ENCODE measurements at regions not wholly inside any gene's neighbourhood (a gene's known extent, or its start where the extent isn't known, plus 50 kb on each side); places are given as distances from the start of the nearest gene placed in this dataset.

GRCh38 chrX:128294198-128294597, 242.0 kb upstream of the ACTRT1 start:
- Histone ChIP-seq H3F3A (ENCODE audit: insufficient read depth, low read length, poor library complexity, severe bottlenecking) (no peaks in the 10 kb centered on the region), H2AFZ (ENCODE audit: low read depth, low read length) (no peak overlapping the region), H4K20me1 (ENCODE audit: insufficient read depth) (no peaks in the 10 kb centered on the region), H3K4me2 (ENCODE audit: low read length) (no peak overlapping the region), H3K4me3 (ENCODE audit: low read length) (no peak overlapping the region), H3K9me2 (ENCODE audit: insufficient read depth, low read length) (no peaks in the 10 kb centered on the region), H3K36me3 (ENCODE audit: insufficient read depth, low read length) (no peaks in the 10 kb centered on the region), H3K27me3 (ENCODE audit: insufficient read depth, low read depth, low read length) (no peaks in the 10 kb centered on the region), H3K79me2 (replicated peaks; ENCODE audit: insufficient read depth, low read length) (no peaks in the 10 kb centered on the region), H3K9me3 (ENCODE audit: low read length) (no peaks in the 10 kb centered on the region), H3K9ac (ENCODE audit: low read length) (no peak overlapping the region), H3K27ac (ENCODE audit: low read length) (no peak overlapping the region)
- TF ChIP-seq MXI1 (conservative IDR thresholded peaks at IDR 0.05; ENCODE audit: poor library complexity, severe bottlenecking): no peak
- TF ChIP-seq SMC3 (conservative IDR thresholded peaks at IDR 0.05; ENCODE audit: poor library complexity): no peak
- no peak for TF ChIP-seq EP300 (conservative IDR thresholded peaks at IDR 0.05; ENCODE audit: poor library complexity, severe bottlenecking)
- TF ChIP-seq, protein P1, sequence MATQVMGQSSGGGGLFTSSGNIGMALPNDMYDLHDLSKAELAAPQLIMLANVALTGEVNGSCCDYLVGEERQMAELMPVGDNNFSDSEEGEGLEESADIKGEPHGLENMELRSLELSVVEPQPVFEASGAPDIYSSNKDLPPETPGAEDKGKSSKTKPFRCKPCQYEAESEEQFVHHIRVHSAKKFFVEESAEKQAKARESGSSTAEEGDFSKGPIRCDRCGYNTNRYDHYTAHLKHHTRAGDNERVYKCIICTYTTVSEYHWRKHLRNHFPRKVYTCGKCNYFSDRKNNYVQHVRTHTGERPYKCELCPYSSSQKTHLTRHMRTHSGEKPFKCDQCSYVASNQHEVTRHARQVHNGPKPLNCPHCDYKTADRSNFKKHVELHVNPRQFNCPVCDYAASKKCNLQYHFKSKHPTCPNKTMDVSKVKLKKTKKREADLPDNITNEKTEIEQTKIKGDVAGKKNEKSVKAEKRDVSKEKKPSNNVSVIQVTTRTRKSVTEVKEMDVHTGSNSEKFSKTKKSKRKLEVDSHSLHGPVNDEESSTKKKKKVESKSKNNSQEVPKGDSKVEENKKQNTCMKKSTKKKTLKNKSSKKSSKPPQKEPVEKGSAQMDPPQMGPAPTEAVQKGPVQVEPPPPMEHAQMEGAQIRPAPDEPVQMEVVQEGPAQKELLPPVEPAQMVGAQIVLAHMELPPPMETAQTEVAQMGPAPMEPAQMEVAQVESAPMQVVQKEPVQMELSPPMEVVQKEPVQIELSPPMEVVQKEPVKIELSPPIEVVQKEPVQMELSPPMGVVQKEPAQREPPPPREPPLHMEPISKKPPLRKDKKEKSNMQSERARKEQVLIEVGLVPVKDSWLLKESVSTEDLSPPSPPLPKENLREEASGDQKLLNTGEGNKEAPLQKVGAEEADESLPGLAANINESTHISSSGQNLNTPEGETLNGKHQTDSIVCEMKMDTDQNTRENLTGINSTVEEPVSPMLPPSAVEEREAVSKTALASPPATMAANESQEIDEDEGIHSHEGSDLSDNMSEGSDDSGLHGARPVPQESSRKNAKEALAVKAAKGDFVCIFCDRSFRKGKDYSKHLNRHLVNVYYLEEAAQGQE (IDR thresholded peaks at IDR 0.05; ENCODE audit: borderline replicate concordance): no peak
- TF ChIP-seq RAD21 (conservative IDR thresholded peaks at IDR 0.05): no peak
- TF ChIP-seq, protein P2, sequence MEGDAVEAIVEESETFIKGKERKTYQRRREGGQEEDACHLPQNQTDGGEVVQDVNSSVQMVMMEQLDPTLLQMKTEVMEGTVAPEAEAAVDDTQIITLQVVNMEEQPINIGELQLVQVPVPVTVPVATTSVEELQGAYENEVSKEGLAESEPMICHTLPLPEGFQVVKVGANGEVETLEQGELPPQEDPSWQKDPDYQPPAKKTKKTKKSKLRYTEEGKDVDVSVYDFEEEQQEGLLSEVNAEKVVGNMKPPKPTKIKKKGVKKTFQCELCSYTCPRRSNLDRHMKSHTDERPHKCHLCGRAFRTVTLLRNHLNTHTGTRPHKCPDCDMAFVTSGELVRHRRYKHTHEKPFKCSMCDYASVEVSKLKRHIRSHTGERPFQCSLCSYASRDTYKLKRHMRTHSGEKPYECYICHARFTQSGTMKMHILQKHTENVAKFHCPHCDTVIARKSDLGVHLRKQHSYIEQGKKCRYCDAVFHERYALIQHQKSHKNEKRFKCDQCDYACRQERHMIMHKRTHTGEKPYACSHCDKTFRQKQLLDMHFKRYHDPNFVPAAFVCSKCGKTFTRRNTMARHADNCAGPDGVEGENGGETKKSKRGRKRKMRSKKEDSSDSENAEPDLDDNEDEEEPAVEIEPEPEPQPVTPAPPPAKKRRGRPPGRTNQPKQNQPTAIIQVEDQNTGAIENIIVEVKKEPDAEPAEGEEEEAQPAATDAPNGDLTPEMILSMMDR (IDR thresholded peaks at IDR 0.05; ENCODE audit: poor library complexity, severe bottlenecking): no peak
- TF ChIP-seq TAF1 (IDR thresholded peaks at IDR 0.05; ENCODE audit: low read depth): no peak
- no peak for TF ChIP-seq POLR2AphosphoS5 (IDR thresholded peaks at IDR 0.05)
- TF ChIP-seq EZH2 (IDR thresholded peaks at IDR 0.05; ENCODE audit: borderline replicate concordance, insufficient read depth, low read length, poor library complexity, severe bottlenecking): no peak

GRCh38 chrX:128287693-128288092, 235.5 kb upstream of the ACTRT1 start:
- H2AFZ ChIP-seq (ENCODE audit: low read depth, low read length): no peak overlapping the region

More at GRCh38 chrX:128287693-128288092, 235.5 kb upstream of the ACTRT1 start:
- Histone ChIP-seq H3K79me2 (replicated peaks; ENCODE audit: insufficient read depth, low read length) (no peaks in the 10 kb centered on the region), H4K20me1 (ENCODE audit: insufficient read depth) (no peaks in the 10 kb centered on the region), H3K9ac (ENCODE audit: low read length) (no peak overlapping the region), H3K9me2 (ENCODE audit: insufficient read depth, low read length) (no peaks in the 10 kb centered on the region), H3K27ac (ENCODE audit: low read length) (no peak overlapping the region), H3F3A (ENCODE audit: insufficient read depth, low read length, poor library complexity, severe bottlenecking) (no peaks in the 10 kb centered on the region), H3K4me2 (ENCODE audit: low read length) (no peak overlapping the region), H3K27me3 (ENCODE audit: insufficient read depth, low read depth, low read length) (no peaks in the 10 kb centered on the region), H3K9me3 (ENCODE audit: low read length) (no peaks in the 10 kb centered on the region), H3K4me3 (ENCODE audit: low read length) (no peak overlapping the region), H3K36me3 (ENCODE audit: insufficient read depth, low read length) (no peaks in the 10 kb centered on the region)
- TF ChIP-seq, protein P1 (IDR thresholded peaks at IDR 0.05; ENCODE audit: borderline replicate concordance): no peak
- TF ChIP-seq POLR2AphosphoS5 (IDR thresholded peaks at IDR 0.05) (no peak), TAF1 (IDR thresholded peaks at IDR 0.05; ENCODE audit: low read depth) (no peak)
- TF ChIP-seq, protein P2 (IDR thresholded peaks at IDR 0.05; ENCODE audit: poor library complexity, severe bottlenecking): no peak
